GM23338 (cell line): ENCODE measurements at regions not wholly inside any gene's neighbourhood (a gene's known extent, or its start where the extent isn't known, plus 50 kb on each side); places are given as distances from the start of the nearest gene placed in this dataset.

Source experiments
- ATAC-seq: fragments of 200-7000 bp; cut with Tn5 transposase; 3 replicates; pipeline ENCODE4 v1.9.1; 2020
- DNase-seq: peaks from one replicate; pipeline ENCODE4 v3.0.0-alpha.2; 2015; ENCODE audit warnings: low spot score
- H2AFZ ChIP-seq: fragments of 200-600 bp; sonication (generic); 2 replicates; pipeline ENCODE4 v1.8.0; 2016; ENCODE audit warnings: antibody characterized with exemption, mild to moderate bottlenecking, moderate library complexity
- H3F3A ChIP-seq: fragments of 200-600 bp; sonication (generic); replicated peaks from 2 replicates; pipeline ENCODE4 v1.8.0; 2017; ENCODE audit warnings: antibody characterized with exemption, mixed run types, low read depth
- H3K27ac ChIP-seq: fragments of 200-600 bp; sonication (generic); 2 replicates; pipeline ENCODE4 v1.6.1; 2016; ENCODE audit warnings: low read depth
- H3K27me3 ChIP-seq: fragments of 200-600 bp; sonication (generic); 2 replicates; pipeline ENCODE4 v1.8.0; 2016; ENCODE audit warnings: mild to moderate bottlenecking, mixed run types, moderate library complexity; ENCODE audit not compliant: insufficient read depth
- H3K36me3 ChIP-seq: fragments of 200-600 bp; sonication (generic); 2 replicates; pipeline ENCODE4 v1.8.0; 2016; ENCODE audit warnings: mild to moderate bottlenecking; ENCODE audit not compliant: insufficient read depth
- H3K4me1 ChIP-seq: fragments of 200-600 bp; sonication (generic); 2 replicates; pipeline ENCODE4 v1.8.0; 2016; ENCODE audit warnings: mild to moderate bottlenecking, moderate library complexity; ENCODE audit not compliant: insufficient read depth
- H3K4me2 ChIP-seq: fragments of 200-600 bp; sonication (generic); 2 replicates; pipeline ENCODE4 v1.7.1; 2017; ENCODE audit warnings: mixed run types
- H3K4me3 ChIP-seq: fragments of 200-600 bp; sonication (generic); 2 replicates; pipeline ENCODE4 v1.6.1; 2016; ENCODE audit warnings: mixed run types
- H3K79me2 ChIP-seq: fragments of 200-600 bp; sonication (generic); replicated peaks from 2 replicates; pipeline ENCODE4 v1.8.0; 2017; ENCODE audit warnings: mild to moderate bottlenecking; ENCODE audit not compliant: insufficient read depth
- H3K9me2 ChIP-seq: fragments of 200-600 bp; sonication (generic); 2 replicates; pipeline ENCODE4 v1.8.0; 2017; ENCODE audit not compliant: insufficient read depth
- H4K20me1 ChIP-seq: fragments of 200-600 bp; sonication (generic); replicated peaks from 2 replicates; pipeline ENCODE4 v1.8.0; 2017; ENCODE audit warnings: mild to moderate bottlenecking; ENCODE audit not compliant: insufficient read depth
- H3K27ac Mint-ChIP-seq: 2 replicates; pipeline ENCODE4 v1.8.0; 2020; ENCODE audit warnings: inconsistent platforms, mild to moderate bottlenecking, moderate library complexity, mixed read lengths
- H3K27me3 Mint-ChIP-seq: 3 replicates; pipeline ENCODE4 v1.8.0; 2022; ENCODE audit warnings: low read depth, mild to moderate bottlenecking, moderate library complexity, mixed read lengths, inconsistent platforms; ENCODE audit not compliant: insufficient read depth, poor library complexity
- H3K36me3 Mint-ChIP-seq: 3 replicates; pipeline ENCODE4 v1.8.0; 2021; ENCODE audit warnings: low read depth, mild to moderate bottlenecking, inconsistent platforms, moderate library complexity, mixed read lengths
- H3K4me1 Mint-ChIP-seq: 3 replicates; pipeline ENCODE4 v1.8.0; 2020; ENCODE audit warnings: mild to moderate bottlenecking, inconsistent platforms, mixed read lengths
- H3K4me3 Mint-ChIP-seq: 3 replicates; pipeline ENCODE4 v1.8.0; 2021; ENCODE audit warnings: moderate library complexity, mild to moderate bottlenecking, inconsistent platforms, mixed read lengths
- H3K9me3 Mint-ChIP-seq: 3 replicates; pipeline ENCODE4 v1.8.0; 2020; ENCODE audit warnings: moderate library complexity, mild to moderate bottlenecking, inconsistent platforms, mixed read lengths
- CREB1 ChIP-seq: fragments of 250-450 bp; sonication (Bioruptor Pico); IDR thresholded peaks from 2 replicates; pipeline ENCODE4 v1.5.0; 2020; ENCODE audit warnings: low read depth, mild to moderate bottlenecking, moderate library complexity
- EZH2 ChIP-seq: fragments of 200-600 bp; sonication (generic); IDR thresholded peaks from one replicate; pipeline ENCODE4 v1.8.0; 2017; ENCODE audit warnings: antibody characterized with exemption, mild to moderate bottlenecking, low read depth; ENCODE audit not compliant: unreplicated experiment
- EZH2phosphoT487 ChIP-seq: fragments of 200-600 bp; sonication (generic); IDR thresholded peaks from one replicate; pipeline ENCODE4 v1.8.1; 2018; ENCODE audit warnings: antibody characterized with exemption; ENCODE audit not compliant: unreplicated experiment
- JUNB ChIP-seq: IDR thresholded peaks from one replicate; pipeline ENCODE4 v1.6.1; 2016; ENCODE audit warnings: antibody characterized with exemption; ENCODE audit not compliant: unreplicated experiment
- NANOG ChIP-seq: IDR thresholded peaks from 2 replicates; pipeline ENCODE4 v1.6.1; 2016; ENCODE audit warnings: antibody characterized with exemption, borderline replicate concordance
- POLR2AphosphoS5 ChIP-seq: IDR thresholded peaks from 2 replicates; pipeline ENCODE4 v1.6.1; 2016; ENCODE audit warnings: antibody characterized with exemption, low read depth
- STAT1 ChIP-seq: IDR thresholded peaks from one replicate; pipeline ENCODE4 v1.6.1; 2016; ENCODE audit warnings: antibody characterized with exemption; ENCODE audit not compliant: unreplicated experiment
- ZNF114 ChIP-seq: fragments of 250-450 bp; sonication (Bioruptor Pico); IDR thresholded peaks from 2 replicates; pipeline ENCODE4 v1.5.0; 2020; ENCODE audit warnings: mild to moderate bottlenecking, moderate library complexity
- TF ChIP-seq, protein P1 (sequence below): IDR thresholded peaks from 2 replicates; pipeline ENCODE4 v1.6.1; 2016; ENCODE audit warnings: antibody characterized with exemption
- TF ChIP-seq, protein P2 (sequence below), 2 experiments: fragments of 200-600 bp in 1 of 2; sonication (generic) in 1 of 2; conservative IDR thresholded peaks; 2 replicates each; pipeline versions ENCODE4 v1.5.1 to v1.6.1; 2016 to 2017; ENCODE audit warnings: antibody characterized with exemption in 2 of 2, low read depth in 2 of 2, mild to moderate bottlenecking in 2 of 2, moderate library complexity in 1 of 2

DNA sequence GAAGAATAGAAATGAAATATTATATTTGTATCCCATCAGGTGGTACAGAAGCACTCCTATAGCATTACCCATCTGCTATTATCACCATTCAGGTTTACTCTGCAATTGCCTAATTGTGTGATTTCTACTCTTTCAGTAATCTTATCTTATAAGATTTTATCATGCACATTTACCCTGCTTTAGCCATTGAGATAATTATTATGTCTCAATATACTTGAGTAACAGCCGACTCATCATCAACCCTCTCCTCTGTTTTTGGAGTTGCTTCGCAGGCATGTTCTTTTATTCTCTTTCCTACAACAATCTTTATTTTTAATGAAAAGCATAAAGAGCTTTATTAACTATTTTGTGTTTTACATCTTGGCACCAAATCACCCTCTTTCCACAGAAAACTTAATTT is 419.9 kb downstream of the LRIG3 start:
- Histone ChIP-seq H3K4me3 (no peak overlapping the region), H3K9me2 (0 out of 2 replicates have a peak, but pooled peaks cover 6% of the 10 kb centered on the region), H2AFZ (no peak overlapping the region), H3F3A (no peaks in the 10 kb centered on the region), H4K20me1 (no peaks in the 10 kb centered on the region), H3K27me3 (no peaks in the 10 kb centered on the region), H3K4me1 (no peaks in the 10 kb centered on the region), H3K36me3 (no peaks in the 10 kb centered on the region), H3K4me2 (no peak overlapping the region), H3K27ac (no peak overlapping the region), H3K79me2 (no peaks in the 10 kb centered on the region)
- H3K36me3 Mint-ChIP-seq, result no peaks in the 10 kb centered on the region
- no peaks in the 10 kb centered on the region for H3K4me1 Mint-ChIP-seq
- no peaks in the 10 kb centered on the region; the same call in 2 of the 3 replicates for H3K9me3 Mint-ChIP-seq
- ATAC-seq, result no peak
- no peaks in the 10 kb centered on the region for H3K27me3 Mint-ChIP-seq
- no peak overlapping the region for H3K4me3 Mint-ChIP-seq
- TF ChIP-seq, protein P1, sequence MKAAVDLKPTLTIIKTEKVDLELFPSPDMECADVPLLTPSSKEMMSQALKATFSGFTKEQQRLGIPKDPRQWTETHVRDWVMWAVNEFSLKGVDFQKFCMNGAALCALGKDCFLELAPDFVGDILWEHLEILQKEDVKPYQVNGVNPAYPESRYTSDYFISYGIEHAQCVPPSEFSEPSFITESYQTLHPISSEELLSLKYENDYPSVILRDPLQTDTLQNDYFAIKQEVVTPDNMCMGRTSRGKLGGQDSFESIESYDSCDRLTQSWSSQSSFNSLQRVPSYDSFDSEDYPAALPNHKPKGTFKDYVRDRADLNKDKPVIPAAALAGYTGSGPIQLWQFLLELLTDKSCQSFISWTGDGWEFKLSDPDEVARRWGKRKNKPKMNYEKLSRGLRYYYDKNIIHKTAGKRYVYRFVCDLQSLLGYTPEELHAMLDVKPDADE, result no peak
- TF ChIP-seq EZH2phosphoT487 (no peak), EZH2 (no peak), CREB1 (CRISPR knock-in tag) (no peak)
- H3K27ac Mint-ChIP-seq, result no peak overlapping the region
- DNase-seq, result no peak

DNA sequence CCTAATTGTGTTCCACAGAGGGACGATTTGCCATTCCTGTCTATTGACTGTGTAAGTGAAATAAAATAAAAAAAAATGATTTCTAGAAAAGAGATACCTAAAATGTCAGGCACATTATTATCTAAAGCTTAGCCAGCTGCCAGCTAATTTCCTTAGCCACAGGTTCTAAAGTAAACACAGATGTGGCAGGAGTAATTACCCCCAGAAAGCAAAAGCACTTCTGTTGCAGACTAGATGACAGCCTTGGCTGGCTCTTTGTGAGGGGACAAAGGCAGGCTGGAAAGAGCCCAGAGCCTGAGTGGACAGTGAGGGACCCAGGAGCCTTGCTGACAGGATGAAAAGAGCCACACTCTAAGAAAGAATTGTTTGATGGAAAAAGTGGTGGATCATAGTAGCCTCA is 418.1 kb downstream of the LRIG3 start:
- H2AFZ ChIP-seq, result no peak overlapping the region
- no peaks in the 10 kb centered on the region for H3K4me1 ChIP-seq
- no peak for DNase-seq
- H3K4me2 ChIP-seq, result no peak overlapping the region
- Mint-ChIP-seq H3K4me3 (no peak overlapping the region), H3K36me3 (no peaks in the 10 kb centered on the region), H3K4me1 (no peaks in the 10 kb centered on the region), H3K27me3 (no peaks in the 10 kb centered on the region), H3K9me3 (no peaks in the 10 kb centered on the region; the same call in 2 of the 3 replicates), H3K27ac (no peak overlapping the region)
- TF ChIP-seq NANOG (no peak), STAT1 (no peak), ZNF114 (CRISPR knock-in tag) (no peak), JUNB (no peak), POLR2AphosphoS5 (no peak), EZH2phosphoT487 (no peak)
- TF ChIP-seq, protein P2, sequence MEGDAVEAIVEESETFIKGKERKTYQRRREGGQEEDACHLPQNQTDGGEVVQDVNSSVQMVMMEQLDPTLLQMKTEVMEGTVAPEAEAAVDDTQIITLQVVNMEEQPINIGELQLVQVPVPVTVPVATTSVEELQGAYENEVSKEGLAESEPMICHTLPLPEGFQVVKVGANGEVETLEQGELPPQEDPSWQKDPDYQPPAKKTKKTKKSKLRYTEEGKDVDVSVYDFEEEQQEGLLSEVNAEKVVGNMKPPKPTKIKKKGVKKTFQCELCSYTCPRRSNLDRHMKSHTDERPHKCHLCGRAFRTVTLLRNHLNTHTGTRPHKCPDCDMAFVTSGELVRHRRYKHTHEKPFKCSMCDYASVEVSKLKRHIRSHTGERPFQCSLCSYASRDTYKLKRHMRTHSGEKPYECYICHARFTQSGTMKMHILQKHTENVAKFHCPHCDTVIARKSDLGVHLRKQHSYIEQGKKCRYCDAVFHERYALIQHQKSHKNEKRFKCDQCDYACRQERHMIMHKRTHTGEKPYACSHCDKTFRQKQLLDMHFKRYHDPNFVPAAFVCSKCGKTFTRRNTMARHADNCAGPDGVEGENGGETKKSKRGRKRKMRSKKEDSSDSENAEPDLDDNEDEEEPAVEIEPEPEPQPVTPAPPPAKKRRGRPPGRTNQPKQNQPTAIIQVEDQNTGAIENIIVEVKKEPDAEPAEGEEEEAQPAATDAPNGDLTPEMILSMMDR (conservative IDR thresholded peaks at IDR 0.05; ENCODE audit: low read depth in 2 of 2), result no peak
- H4K20me1 ChIP-seq, result no peaks in the 10 kb centered on the region
- no peaks in the 10 kb centered on the region for H3K36me3 ChIP-seq
- no peak for ATAC-seq
- no peaks in the 10 kb centered on the region for H3K27me3 ChIP-seq
- no peaks in the 10 kb centered on the region for H3F3A ChIP-seq
- no peaks in the 10 kb centered on the region for H3K9me2 ChIP-seq
- no peak overlapping the region for H3K27ac ChIP-seq
- no peaks in the 10 kb centered on the region for H3K79me2 ChIP-seq
- no peak overlapping the region for H3K4me3 ChIP-seq
